SHP77 (cell line): ENCODE measurements at regions not wholly inside any gene's neighbourhood (a gene's known extent, or its start where the extent isn't known, plus 50 kb on each side); places are given as distances from the start of the nearest gene placed in this dataset.

Experiments used
- DNase-seq, 2 experiments: peaks; one replicate each; lab custom pipeline; 2025; lab: John Stamatoyannopoulos, UW

GRCh38 chr9:135338546-135338945 lies 141.0 kb upstream of the PPP1R26 start:
- no peak for DNase-seq

DNA sequence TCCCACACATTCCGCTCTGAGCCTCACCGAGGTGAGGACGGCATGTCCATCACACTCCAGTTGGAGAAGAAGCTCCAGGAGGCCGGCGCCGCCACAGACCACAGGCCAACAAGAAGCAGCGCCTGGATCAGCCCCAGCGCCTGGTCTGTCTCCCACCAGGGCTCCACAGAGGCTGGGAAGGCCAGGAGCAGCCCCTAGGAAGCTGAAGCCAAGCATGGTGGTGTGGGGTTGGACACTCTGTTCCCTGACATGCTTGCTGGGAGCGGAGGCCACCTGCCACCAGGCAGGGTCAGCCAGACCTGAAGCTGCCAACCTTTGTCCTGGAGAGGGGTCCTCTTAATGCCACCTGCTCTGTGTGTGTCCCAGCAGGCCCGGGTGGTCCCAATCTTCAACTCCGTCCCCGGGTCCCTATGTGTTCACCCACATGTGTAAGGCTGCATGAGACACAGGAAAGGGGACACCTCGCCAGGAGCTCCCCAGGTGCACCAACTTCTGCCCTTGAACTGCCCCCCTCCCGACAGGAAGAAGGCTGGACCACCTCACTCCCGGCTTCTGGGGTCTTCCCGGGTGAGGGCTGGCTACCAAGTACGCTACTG lies 140.1 kb upstream of the PPP1R26 start:
- DNase-seq, result no peak

GRCh38 chr9:135340143-135340655 lies 139.4 kb upstream of the PPP1R26 start:
- no peak for DNase-seq

- DNase-seq, result no peak
These were observed 138.7 kb upstream of the PPP1R26 start for GRCh38 chr9:135340726-135341475.

GRCh38 chr9:135341612-135342169 lies 137.9 kb upstream of the PPP1R26 start:
- DNase-seq, result no peak

- DNase-seq, result no peak
These were observed 137.1 kb upstream of the PPP1R26 start for GRCh38 chr9:135342206-135343130.

- DNase-seq, result no peak
These were observed 136.4 kb upstream of the PPP1R26 start for GRCh38 chr9:135343136-135343535.

- DNase-seq, result peak in 1 of 2 experiments; percentile 23
These were observed 135.6 kb upstream of the PPP1R26 start for GRCh38 chr9:135343837-135344522.

DNA sequence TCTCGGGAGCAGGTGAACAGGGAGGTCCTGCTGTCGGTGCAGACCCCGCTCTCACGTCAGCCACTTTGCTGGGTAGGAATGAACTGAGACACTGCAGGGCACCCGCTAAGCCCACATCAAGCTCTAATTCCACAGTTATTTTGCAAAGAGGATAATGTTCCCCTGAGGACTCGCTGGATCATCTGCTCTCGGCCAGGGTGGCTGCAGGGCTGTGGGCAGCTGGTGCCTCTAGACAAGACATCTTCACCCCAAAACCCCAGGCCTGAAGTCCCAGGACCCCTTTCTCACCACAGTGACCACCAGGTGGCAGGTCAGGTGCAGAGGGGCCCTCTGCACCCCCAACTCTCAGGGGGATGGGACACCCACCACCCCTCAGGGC lies 135.1 kb upstream of the PPP1R26 start:
- DNase-seq, result no peak

GRCh38 chr9:135344915-135345500 lies 134.6 kb upstream of the PPP1R26 start:
- DNase-seq, result no peak

DNA sequence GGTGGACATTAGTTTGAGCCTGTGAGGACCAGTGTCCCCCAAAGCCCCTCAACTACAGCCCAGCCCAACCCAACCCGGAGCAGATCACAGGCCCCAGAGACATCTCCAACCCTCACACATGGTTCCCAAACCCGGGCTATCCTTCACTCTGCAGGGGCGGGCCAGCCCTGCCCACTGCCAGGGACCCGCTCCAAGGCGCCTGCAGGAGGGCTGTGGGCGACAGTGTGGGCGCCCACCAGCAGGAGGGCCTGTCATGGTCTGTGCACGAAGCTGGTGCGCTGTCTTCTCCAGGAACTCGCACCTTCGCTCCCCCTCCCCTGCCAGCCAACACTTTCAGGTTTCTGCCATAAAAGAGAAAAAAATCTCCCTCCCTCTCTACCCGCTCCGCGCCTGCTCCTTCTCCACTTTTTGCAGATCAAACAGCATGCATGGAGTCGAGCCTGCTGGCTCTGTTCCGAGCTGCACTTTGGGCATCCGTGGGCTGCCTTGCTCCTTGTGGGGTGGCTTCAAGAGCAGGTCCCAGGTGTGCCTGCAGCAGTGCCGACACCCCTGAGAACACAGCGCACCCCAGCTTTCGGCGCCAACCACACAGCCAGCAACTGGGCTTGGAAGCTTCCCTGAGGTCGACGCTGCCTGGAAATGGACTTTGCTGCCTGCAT lies 133.7 kb upstream of the PPP1R26 start:
- DNase-seq, result no peak

DNA sequence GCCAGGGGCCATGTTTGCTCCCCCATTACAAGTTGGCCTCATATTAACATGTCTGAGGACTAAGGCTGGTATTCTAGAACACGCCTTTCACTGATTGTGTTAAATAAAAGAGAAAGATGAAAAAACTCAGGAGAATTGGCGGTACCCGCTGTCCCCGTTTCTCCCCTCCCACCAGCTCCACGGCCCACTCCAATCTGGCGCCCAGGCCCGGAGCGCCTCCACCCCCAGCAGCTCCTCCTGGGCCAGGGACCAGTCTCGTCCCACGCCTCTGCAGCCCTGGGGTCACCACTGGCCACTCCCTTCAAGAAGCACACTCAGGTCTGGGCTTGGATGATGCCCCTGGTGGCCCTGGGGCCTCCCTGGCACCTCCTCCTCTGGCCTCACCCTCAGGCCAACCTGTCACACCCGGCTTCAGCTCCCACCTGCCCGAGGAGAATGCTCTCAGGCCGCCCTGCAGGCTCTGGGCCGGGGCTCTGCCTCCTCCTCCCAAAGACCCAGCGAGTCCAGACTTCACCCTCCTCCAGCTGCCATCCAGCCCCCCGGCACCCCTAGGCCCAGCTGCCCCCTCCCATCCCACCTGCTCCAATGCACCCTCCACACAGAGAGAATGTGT lies 133.0 kb upstream of the PPP1R26 start:
- no peak for DNase-seq

DNA sequence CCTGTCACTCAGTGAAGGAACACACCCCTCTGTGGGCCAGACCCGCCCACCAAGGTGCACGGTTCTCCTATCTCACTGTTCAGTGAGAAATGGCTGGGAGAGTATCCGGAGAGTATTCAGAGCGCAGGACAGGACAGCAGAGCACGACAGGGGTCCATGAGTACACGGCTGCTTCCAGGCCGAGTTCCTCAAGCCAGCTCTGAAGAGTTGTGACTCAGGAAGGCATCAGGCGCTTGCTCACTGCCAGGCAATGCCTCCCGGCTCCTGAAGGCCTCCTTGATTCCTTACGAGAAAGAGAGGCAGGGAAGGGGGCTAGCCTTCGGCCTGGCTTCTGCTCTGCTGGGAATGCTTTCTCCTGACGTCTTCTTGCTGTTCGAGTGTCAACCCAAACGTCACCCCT lies 132.1 kb upstream of the PPP1R26 start:
- no peak for DNase-seq

GRCh38 chr9:135348076-135348787 lies 131.3 kb upstream of the PPP1R26 start:
- no peak for DNase-seq

DNA sequence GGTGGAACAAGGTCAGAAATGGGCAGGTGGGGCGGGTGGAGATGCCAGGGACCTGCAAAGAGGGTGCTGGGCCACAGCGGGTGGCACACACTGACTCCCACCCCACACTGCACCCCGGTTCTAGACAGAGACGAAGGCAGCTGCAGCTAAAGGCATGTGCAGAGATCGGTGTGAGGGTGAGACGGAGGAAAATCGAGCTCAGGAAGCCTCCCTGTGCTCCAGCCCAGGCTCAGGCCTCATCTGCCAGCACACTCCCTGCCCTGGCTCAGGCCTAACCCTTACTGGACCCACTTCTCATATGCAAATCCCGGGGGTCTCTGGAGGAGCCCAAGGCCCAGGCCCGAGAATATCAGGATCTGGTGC lies 130.8 kb upstream of the PPP1R26 start:
- DNase-seq, result no peak

DNA sequence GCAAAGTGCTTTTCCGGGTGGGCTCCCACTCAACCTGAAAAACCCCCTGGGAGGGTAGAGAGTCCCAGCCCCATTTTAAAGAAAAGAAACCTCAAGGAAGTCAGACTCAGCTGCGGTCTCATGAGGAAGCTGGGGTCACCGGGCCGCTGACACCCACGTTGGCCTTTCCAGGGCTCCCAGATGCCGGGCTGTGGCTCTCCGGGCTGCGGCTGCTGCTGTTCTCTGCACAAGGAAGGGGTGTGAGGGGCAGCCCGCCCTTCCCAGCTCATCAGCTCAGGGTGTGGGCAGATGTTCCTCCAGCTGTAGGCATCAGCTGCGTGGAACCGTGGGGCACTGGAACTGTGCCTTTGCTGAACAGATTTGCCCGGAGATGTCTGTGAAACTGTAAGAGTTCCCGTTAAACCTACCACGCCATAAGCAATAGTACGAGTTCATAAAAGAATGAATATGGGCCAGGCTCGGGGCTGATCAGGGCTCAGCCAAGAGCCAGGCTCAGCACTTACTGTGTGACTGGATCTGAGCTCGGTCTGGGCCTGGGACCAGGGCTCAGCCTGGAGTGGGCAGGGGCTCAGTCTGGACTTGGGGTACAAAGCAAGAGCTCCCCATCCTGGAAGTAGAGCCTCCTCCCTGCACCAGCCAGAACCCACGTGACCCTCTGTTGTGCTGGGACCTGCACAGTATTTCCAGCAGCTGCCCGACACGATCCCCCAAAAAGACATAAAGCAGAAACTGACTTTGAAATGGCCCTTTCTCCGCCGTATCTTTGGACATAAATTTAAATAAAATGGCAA lies 130.2 kb upstream of the PPP1R26 start:
- DNase-seq, result no peak

DNA sequence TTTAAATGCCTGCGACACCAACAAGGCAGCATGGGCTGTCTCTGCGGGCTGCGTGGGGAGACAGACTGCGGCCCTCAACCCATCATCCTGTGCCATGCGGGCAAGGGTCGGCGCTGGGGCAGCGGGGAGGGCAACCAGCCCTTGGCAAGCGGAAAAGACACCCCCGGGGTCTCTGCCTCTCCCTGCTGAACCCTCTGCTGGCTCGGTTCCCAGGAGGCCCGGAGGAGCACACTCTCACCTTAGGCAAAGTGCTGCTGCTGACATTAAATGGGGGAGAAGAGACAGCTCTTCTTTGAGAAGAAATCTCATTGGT lies 129.6 kb upstream of the PPP1R26 start:
- no peak for DNase-seq

GRCh38 chr9:135353935-135354334 lies 125.6 kb upstream of the PPP1R26 start:
- DNase-seq, result no peak

DNA sequence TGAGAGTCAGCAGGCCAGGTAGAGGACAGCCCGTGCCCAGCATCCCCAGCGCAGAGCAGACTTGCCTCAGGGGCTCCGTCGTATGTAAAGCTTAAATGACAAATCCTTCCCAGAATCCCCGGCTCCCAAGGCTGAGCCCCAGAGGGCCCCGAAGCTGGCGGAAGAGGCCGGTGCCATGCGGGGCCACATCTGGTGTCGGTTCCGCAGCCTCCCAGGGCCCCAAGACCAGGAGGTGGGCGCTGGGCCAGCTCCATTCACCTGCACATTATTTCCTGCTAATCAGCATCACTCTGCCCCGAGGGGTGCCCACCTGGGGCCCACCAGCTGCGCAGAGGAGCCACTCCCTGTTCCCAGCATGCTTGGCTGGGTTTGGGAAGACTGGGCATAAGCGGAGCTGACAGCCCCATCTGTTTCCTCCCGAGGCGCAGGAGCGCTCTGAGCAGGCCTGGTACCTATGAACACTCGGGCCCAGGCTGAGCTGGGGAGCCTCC lies 124.0 kb upstream of the PPP1R26 start:
- DNase-seq, result no peak
